ENCODE measurements at regions not wholly inside any gene's neighbourhood (a gene's known extent, or its start where the extent isn't known, plus 50 kb on each side); places are given as distances from the start of the nearest gene placed in this dataset.

DNA sequence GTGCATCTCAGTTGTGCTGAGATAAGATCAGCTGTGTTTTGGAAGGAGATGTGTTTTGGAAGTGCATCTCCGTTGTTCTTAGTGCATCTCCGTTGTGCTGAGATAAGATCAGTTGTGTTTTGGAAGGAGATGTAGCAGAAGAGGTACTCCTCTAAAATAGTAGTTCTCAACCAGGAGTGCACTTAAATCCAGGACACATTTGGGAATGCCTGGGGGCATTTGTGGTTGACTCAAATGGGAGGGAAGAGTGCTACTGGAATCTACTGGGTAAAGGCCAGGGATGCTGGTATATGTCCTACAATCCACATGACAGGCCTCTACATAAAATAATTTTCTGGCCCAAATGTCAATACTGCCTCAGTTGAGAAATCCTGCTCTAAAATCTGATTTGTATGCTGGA is 70.8 kb upstream of the CHRDL1 start:
- in situ Hi-C loops (cut with MboI; ENCODE audit: low sequenced_read_pairs) (no loop called here), intact Hi-C loops (cut with micrococcal nuclease) (no loop called here), dilution Hi-C loops (cut with HindIII; ENCODE audit: low sequenced_read_pairs, unreplicated experiment) (no loop called here)
- no peak overlapping the region for H2BK120ac ChIP-seq (ENCODE audit: low read depth, low read length)
- H2BK5ac ChIP-seq (ENCODE audit: low read depth, low read length, poor library complexity, severe bottlenecking), result no peak overlapping the region
- H3K4ac ChIP-seq (ENCODE audit: low read depth, low read length), result no peak overlapping the region
- ATAC-seq (ENCODE audit: low read depth) (no peak), DNase-seq (no peak)
- CTCF ChIA-PET, result no interaction called here
- no peaks in the 10 kb centered on the region for H3K9me3 ChIP-seq (ENCODE audit: control insufficient read depth, insufficient read depth, low read length)
- H4K8ac ChIP-seq (ENCODE audit: low read depth in 2 of 2, low read length in 2 of 2), result no peak overlapping the region
- H3K4me2 ChIP-seq (ENCODE audit: low read depth, low read length), result no peak overlapping the region
- H2BK15ac ChIP-seq (ENCODE audit: low read depth, low read length), result no peak overlapping the region
- peaks cover 5% of the 10 kb centered on the region for H3K27me3 ChIP-seq (ENCODE audit: control insufficient read depth, insufficient read depth, low read length)
- no peaks in the 10 kb centered on the region for H4K20me1 ChIP-seq (ENCODE audit: insufficient read depth, low read length)
- no peaks in the 10 kb centered on the region for H3K9me1 ChIP-seq (ENCODE audit: insufficient read depth, low read length)
- H2AFZ ChIP-seq (replicated peaks; ENCODE audit: low read length, poor library complexity), result no peak overlapping the region
- no peak overlapping the region for H2AK9ac ChIP-seq (replicated peaks; ENCODE audit: low read depth, low read length, poor library complexity)
- H3K56ac ChIP-seq (ENCODE audit: extremely low read depth, insufficient read depth, low read length), result no peak overlapping the region
- H4K5ac ChIP-seq (ENCODE audit: low read depth, low read length), result no peak overlapping the region
- no peak overlapping the region for H2AK5ac ChIP-seq (ENCODE audit: low read depth, low read length)
- no peak overlapping the region for H3K9ac ChIP-seq (ENCODE audit: low read depth, low read length)
- no peak overlapping the region for H3K27ac ChIP-seq (ENCODE audit: insufficient read depth, low read length)
- no peak overlapping the region for H3K14ac ChIP-seq (replicated peaks; ENCODE audit: low read depth, low read length)
- H3K4me1 ChIP-seq (ENCODE audit: control insufficient read depth, insufficient read depth, low read length), result no peaks in the 10 kb centered on the region
- no peak overlapping the region for H3K4me3 ChIP-seq (ENCODE audit: insufficient read depth, low read depth, low read length)
- H2BK20ac ChIP-seq (ENCODE audit: low read depth, low read length), result no peak overlapping the region
- H4K91ac ChIP-seq (ENCODE audit: insufficient read depth, low read depth, low read length), result no peak overlapping the region
- H3K18ac ChIP-seq (ENCODE audit: low read depth, low read length), result no peak overlapping the region
- TF ChIP-seq POLR2A (IDR thresholded peaks at IDR 0.05; ENCODE audit: low read depth, low read length), result no peak
- no peak for TF ChIP-seq RFX5 (IDR thresholded peaks at IDR 0.05; ENCODE audit: low read depth, low read length)
- no peak for TF ChIP-seq BHLHE40 (IDR thresholded peaks at IDR 0.05; ENCODE audit: low read depth, low read length)
- TF ChIP-seq MAFK (IDR thresholded peaks at IDR 0.05; ENCODE audit: low read depth, low read length), result no peak
- TF ChIP-seq RCOR1 (IDR thresholded peaks at IDR 0.05; ENCODE audit: insufficient replicate concordance, low read length), result no peak
- no peak for TF ChIP-seq FOS (IDR thresholded peaks at IDR 0.05; ENCODE audit: low read depth, low read length)
- no peak for TF ChIP-seq MXI1 (IDR thresholded peaks at IDR 0.05; ENCODE audit: borderline replicate concordance, low read depth, low read length)
- TF ChIP-seq NFE2L2 (IDR thresholded peaks at IDR 0.05; ENCODE audit: low read depth, low read length), result no peak
- no peak for TF ChIP-seq SMC3 (IDR thresholded peaks at IDR 0.05; ENCODE audit: low read depth, low read length)
- TF ChIP-seq MAZ (IDR thresholded peaks at IDR 0.05; ENCODE audit: borderline replicate concordance, low read depth, low read length), result no peak
- no peaks in the 10 kb centered on the region for H3K36me3 ChIP-seq (ENCODE audit: control insufficient read depth, insufficient read depth, low read length)
- BruUV-seq (replicated peaks), result no TSS peak
- H3K79me1 ChIP-seq (ENCODE audit: low read depth in 1 of 2, low read length in 2 of 2), result no peaks in the 10 kb centered on the region
- 0% methylated on average over 1 of the region's 2 CpGs; no CpG with 5 or more reads in 1 of the 2 experiments for WGBS, 2 experiments (ENCODE audit: extremely low coverage in 2 of 2, insufficient read length in 1 of 2)
- no peak overlapping the region for H3K23ac ChIP-seq (ENCODE audit: low read depth, low read length)
- POLR2A ChIA-PET (ENCODE audit: unreplicated experiment), result no interaction called here
